Stimulated activated CD4-positive, alpha-beta T cell treated with anti-CD3 and anti-CD28 coated beads, Interleukin-1b, Interleukin-23, amount 100 ng/mL, for 24 hours (primary cell): ENCODE measurements at regions not wholly inside any gene's neighbourhood (a gene's known extent, or its start where the extent isn't known, plus 50 kb on each side); places are given as distances from the start of the nearest gene placed in this dataset.
"Not testable (repeated sequence)": the region's sequence is repeated elsewhere in the genome, so short reads cannot be mapped to it uniquely, and the experiment has no call there.

Source experiments
- DNase-seq, 4 experiments: peaks; one replicate each; pipeline ENCODE4 v3.0.0-alpha.2; 2020; ENCODE audit warnings: low read depth in 4 of 4, low spot score in 1 of 4

DNA sequence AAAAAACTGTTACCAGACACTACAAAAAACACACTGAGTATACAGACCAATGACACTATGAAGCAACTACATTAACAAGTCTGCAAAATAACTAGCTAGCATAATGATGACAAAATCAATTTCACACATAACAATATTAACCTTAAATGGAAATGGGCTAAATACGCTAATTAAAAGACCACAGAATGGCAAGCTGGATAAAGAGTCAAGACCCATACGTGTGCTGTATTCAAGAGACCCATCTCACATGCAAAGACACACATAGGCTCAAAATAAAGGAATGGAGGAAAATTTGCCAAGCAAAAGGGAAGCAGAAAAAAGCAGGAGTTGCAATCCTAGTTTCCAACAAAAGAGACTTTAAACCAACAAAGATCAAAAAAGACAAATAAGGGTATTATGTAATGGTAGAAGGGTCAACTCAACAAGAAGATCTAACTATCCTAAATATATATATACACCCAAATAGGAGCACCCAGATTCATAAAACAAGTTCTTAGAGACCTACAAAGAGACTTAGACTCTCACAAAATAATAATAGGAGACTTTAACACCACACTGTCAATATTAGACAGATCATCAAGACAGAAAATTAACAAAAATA, 158.6 kb downstream of the ALDH8A1 start:
- DNase-seq, result not testable (repeated sequence)

DNA sequence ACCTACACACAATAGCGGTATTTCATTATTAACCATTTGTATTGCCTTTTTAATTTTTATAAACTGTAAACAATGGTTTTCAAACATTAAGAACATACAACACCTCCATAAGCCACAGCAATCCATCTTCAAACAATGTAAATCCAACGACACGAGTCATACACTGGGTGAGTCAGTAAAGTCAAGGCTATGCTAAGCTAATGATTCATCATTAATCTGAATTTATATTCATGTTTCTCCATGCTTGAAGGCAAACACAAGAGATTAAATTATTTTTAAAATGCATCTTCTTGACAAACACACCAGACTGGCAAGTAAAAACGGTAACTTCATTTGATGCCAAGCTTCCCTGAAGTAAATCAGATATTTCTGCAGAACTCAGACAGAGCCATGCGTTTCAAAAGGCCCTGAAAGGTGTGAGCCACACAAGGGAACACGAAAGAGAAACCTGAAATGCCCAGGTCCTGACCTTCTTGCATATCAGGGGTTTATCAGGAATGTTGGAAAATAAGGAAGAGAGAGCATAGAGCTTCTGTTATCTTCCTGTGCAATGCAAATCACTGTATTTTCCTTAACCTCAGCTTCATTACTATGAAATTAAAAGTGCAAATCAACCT, 162.5 kb downstream of the ALDH8A1 start:
- DNase-seq, result no peak

DNA sequence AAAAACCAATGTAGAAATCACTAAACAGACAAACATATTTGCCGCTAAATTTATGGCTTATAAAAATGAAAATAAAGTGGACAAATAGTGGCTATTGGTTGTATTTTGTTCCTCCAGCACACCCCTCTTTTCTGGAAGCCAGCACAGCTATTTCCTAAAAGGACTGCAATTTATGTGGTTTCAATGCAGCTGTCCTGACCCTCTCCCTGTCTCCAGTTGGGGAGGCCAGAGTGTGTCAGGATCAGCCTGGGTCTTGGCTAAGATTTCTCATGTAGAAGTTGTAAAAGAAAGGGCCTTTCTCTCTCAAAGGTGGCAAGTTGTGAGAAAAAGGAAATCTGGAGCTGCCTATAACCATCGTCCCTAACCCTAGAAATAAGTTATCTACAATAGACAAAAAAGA, 165.6 kb downstream of the ALDH8A1 start:
- DNase-seq, result no peak

DNA sequence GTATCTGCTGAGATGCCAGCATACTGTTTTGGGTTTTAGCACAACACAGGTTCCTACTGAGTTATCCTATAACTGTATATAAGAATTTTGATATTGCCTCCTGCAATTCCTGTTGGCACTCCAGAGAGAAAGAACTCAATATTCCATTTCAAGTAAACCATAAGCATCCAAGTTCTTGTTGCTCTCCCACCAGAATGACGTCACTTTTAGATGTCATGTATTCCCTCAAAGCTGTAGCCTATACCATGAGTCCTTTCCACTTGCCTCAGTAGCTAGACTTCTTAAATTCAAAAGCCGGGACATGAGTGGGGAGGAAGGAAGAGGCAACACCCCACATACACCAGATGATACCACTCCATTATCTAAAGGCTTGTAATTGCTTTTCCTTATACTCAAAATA, 171.5 kb downstream of the ALDH8A1 start:
- DNase-seq, result no peak

DNA sequence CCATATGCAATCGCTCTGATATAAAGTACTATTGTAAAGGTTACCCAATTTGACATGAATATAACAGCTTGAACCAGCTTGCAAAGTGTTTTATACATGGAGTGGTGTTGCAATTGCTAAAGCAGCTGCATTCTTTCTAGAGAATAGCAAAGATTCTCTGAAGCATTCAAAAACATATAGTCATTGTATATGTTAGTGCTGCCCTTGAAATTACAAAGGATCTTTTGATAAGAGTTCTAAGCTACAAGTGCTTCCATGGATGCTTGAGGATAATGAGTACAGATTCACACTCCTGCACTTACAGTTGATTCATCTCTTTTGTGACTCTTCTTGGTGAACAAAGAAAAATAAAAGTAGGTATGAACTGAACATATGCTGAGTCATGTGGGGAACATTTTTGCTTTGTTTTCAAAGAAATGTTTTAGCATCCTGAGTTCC, 175.7 kb downstream of the ALDH8A1 start:
- DNase-seq, result no peak

DNA sequence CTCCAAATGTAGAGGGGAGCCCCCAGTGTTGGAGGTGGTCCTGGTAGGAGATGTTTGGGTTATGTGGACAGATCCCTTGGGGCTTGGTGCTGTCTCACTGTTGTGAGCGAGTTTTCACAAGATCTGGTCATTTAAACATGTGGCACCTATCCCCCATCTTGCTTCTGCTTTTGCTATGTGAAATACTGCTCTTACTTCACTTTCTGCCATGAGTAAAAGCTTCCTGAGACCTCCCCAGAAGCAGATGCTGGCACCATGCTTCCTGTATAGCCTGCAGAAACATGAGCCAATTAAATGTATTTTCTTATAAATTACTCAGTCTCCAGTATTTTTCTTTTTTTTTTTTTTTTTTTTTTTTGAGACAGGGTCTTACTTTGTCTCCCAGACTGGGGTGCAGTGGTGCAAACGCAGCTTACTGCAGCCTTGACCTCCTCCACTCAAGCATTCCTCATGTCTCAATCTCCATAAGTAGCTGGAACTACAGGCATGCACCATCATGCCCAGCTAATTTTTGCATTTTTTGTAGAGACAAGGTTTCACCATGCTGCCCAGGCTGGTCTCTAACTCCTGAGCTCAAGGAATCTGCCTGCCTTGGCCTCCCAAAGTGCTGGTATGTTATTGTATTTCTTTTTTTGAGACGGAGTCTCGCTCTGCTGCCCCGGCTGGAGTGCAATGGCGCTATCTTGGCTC, 177.1 kb downstream of the ALDH8A1 start:
- no peak for DNase-seq

DNA sequence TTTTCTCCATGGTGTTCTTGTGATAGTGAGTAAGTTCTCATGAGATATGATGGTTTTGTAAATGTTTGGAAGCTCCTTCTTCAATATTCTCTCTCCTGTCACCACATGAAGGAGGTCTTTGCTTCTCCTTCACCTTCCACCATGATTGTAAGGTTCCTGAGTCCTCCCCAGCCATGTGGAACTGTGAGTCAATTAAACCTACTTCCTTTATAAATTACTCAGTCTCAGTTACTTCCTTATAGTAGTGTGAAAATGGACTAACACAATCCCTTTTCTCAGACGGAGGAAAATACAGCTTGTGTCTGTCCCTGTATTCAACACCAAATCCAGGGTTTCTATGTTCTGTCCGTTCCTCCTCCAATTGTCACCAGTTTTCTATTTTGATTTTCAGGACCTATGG, 181.0 kb downstream of the ALDH8A1 start:
- no peak for DNase-seq

DNA sequence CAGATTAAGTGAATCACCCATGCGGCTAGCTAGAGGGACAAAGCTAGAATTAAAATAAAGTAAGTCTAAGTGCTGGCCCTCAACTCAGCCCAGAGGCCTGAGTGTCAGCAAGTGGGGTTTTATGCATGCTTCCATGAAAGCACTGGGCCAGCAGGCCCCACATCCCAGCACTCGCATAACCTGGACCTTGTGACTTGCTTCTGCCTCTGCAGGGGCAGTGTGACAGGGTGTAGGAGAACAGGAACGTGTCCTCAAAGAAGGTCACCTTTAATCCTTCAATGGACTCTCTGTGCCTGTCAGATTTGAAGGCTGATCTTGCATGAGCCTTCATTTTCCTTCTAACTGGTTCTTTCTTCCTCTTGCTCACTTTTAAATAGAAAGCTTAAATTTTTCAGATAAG, 183.4 kb downstream of the ALDH8A1 start:
- DNase-seq, result no peak

DNA sequence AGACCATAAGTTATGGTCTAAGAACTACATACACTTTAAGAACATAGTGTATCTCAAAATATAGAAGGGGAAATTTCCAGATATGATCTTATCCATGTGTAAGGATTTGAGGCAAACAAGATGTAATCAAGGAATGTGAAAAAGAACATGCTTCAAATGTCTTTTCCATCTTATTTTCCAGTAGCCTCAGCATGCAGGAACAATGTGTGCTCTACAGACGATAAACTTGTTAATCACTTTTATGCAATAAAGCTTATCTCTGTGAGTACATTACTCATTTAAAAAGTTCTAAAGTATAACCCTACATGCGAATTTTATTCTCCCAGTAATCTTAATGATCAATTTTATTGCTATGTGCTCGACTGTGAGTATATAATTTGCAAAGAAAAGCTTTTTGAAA, 185.2 kb downstream of the ALDH8A1 start:
- DNase-seq, result no peak

DNA sequence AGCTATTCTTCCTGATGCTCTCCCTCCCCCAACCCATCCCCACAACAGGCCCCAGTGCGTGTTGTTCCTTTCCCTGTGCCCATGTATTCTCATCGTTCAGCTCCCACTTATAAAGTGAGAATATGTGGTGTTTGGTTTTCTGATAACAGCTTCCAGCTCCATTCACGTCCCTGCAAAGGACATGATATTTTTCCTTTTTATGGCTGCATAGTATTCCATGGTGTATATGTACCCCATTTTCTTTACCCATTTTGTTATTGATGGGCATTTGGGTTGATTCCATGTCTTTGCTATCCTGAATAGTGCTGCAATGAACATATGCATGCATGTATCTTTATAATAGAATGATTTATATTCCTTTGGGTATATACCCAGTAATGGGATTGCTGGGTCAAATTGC, 186.3 kb downstream of the ALDH8A1 start:
- not testable (repeated sequence) for DNase-seq

DNA sequence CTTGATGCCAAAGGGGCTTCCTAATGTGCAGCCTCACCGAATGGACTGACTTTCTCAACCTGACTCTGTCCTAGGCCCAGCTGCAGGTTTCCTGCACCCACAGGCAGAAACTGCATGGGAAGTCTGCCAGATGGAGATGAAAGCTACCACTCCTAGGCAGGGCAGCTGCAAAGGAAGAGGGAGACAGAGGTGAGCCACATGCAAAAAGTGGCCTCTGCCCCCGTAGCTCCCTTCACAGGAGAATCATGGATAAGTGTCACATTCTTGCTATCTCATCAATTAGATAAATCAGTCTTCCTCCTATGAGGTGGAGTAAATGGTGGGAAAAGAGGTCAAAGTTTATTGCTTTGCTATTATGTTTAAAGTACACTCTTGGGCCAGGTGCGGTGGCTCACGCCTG, 191.3 kb downstream of the ALDH8A1 start:
- no peak for DNase-seq

DNA sequence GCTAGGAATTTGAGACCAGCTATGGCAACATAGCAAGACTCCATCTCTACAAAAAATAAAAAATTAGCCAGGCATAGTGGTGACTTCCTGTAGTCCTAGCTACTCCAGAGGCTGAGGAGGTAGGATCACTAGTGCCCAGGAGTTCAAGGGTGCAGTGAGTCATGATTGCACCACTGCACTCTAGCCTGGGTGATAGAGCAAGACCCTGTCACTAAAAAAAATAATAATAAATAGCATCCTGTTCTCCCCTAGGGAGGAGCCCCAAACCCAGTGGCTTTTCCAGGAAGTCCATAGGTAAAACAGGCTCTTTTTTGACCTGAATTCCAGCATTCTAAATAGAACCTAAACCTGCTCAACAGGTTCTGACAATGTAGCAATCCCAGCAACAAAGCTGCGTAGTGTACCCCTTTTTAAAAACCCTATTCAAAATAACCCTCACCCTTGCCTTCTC, 192.0 kb downstream of the ALDH8A1 start:
- no peak for DNase-seq

DNA sequence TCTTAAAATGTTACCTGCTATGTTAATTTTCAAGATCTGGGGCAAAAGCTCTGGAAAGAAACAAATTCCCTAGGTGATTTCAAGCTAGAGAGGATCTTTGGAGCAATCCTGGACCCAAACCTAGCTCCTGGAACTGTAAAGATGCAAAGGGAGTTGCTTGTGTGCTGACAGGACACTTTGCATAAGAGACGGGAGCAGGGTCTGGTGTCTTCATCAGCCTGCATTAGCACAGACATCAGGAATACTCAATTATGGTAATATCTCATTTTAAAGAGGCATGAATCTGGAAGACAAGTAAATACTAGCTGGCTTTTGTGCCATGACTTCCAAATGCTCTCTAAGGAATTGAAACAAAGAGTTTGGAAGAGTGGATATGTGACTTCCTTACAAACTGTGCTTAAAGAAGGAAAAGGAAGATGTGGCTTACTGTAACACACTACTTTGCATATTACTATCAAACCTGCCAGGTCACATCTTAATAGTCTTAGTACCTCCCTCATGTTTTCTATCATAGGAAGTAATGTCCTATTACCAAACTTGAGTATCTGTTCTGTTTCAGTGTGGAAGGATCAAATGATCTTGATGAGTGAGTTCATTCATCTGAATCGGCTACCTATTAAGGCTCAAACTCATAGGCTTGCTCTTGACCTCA, 193.4 kb downstream of the ALDH8A1 start:
- no peak for DNase-seq

DNA sequence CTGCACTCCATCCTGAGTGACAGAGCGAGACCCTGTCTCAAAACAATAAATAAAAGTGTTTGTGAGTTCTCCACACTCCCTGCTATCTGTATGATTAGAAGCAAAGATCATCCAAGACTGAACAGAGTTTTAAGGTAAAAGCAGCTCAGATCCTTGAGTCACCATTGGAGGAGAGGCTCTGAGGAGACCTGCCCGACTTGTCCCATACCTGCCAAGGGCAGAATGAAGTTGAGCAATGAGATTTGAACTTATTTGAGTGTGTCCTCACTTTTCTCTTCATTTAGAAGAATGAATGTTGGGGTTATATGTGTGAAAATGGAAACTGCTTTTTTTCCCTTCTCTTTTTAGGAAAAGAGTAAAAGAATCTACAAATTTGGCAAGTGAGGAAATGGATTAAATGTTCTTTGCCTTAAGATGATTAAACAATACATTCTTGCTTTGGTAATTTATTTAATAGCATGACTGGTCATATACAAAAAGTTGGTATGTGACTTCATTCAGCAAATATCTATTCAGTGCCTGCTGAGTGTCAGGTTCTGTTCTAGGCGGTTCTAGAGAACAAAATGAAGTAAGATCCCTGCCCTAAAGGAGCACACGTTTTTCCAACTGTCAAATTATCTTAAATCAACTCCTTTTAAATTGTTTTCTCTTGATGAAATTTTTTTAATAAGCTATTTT, 195.7 kb downstream of the ALDH8A1 start:
- no peak for DNase-seq

DNA sequence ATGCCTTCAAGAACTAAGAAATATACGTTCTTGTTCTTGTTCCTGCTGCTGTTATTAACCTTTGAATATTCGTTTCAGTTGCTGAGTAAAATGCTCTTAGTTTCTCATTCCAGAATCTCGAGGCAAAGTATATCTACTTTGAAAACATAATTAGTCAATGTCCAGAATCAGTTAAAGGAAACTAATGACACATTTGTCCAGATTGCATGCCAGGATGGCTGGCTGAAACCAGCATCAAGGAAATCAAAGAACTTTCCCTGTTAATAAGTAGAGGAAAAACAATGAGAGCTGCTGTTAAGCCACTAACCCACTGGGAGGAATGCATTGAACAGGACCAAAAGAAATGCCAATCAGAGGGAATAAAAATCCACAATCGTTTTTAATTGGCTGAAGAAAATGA, 196.9 kb downstream of the ALDH8A1 start:
- DNase-seq, result no peak

DNA sequence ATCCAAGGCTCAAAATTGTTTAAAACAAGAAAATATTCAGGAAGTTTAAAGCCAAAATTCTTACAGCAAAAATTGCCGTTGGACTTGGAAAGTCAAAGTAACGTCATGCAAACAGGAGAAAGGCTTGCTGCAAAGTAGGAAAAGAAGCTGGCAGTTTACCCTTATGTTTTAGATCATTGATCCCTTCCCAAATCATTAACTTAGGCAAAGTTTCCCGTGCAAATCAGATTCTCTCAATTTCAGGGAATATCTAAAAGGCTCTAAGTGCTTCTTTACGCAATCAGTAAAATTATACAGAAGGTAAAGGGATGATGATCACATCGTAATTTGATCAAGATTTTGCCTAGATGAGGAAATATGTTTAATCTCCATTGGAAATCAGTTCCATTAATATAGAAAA, 197.5 kb downstream of the ALDH8A1 start:
- DNase-seq, result no peak

DNA sequence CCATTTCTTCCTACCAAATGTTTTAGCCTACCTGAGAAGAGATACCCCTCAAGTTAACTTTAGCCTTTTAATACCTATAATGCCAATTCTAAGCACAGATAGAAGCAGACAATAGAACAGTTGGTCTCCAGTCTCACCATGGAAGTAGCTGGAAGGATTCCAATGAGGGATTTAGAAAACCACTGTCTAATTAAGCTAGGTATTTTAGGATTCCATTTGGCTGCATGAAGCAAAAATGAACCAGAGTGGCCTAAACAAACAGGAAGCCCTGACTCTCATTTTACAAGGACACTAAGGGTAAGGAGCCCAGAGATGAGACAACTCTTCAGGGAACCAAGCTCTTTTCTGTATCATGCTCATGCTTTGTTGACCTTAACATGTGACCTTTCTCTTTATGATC, 199.2 kb downstream of the ALDH8A1 start:
- DNase-seq, result no peak

DNA sequence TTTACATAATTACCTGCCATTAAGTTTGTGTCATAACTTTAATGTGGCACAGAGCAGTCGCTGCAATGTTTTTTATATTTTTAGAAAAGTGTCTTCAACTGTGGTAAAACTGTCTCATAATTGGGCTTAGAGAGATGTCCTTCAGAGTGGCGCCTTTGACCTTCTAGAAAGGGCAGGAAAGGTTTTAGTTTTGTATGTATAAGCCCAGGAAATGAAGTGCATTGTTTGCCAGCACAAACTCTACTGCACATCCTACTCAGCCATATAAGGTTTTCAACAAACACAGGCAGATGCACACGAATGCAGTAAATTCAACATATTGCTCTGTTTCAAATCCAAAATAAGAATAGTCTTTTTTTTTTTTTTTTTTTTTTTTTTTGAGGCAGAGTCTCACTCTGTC, 201.4 kb downstream of the ALDH8A1 start:
- no peak for DNase-seq

DNA sequence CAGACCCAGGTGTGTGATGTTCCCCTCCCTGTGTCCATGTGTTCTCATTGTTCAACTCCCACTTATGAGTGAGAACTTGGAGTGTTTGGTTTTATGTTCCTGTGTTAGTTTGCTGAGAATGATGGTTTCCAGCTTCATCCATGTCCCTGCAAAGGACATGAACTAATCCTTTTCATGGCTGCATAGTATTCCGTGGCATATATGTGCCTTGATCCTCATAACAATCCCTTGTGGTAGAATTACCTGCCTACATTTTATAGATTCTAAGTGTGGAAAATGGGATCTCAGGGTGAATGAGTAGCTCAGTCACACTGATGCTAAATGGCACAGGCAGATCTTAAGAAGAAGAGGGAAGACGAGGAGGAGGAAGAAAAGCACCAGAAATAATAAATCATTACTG, 202.7 kb downstream of the ALDH8A1 start:
- not testable (repeated sequence) for DNase-seq

DNA sequence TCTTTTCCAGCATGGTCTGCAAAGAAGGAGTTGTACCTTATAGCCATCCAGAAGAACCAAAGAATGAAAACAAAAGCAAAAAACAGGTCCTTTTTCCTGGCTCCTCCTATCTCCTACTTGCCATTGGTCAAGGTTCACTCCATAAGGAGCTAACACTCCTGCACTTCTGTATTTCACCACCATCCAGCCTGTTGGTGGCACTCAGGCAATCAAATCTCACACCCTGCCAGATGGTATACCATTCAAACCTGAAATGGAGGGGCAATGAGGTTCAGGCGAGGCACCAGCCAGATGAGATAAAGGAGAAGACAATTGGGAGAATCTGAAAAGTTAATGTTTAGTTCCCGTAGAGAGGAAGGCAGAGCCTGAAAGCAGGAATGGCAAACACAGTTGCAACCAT, 203.8 kb downstream of the ALDH8A1 start:
- no peak for DNase-seq

DNA sequence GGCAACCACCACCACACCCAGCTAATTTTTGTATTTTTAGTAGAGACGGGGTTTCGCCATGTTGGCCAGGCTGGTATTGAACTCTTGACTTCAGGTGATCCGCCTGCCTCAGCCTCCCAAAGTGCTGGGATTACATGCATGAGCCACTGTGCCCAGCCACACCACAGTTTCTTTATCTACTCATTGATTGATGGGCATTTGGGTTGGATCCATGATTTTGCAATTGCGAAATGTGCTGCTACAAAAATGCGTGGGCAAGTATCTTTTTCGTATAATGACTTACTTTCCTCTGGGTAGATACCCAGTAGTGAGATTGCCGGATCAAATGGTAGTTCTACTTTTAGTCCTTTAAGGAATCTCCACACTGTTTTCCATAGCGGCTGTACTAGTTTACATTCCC, 204.7 kb downstream of the ALDH8A1 start:
- DNase-seq, result not testable (repeated sequence)

DNA sequence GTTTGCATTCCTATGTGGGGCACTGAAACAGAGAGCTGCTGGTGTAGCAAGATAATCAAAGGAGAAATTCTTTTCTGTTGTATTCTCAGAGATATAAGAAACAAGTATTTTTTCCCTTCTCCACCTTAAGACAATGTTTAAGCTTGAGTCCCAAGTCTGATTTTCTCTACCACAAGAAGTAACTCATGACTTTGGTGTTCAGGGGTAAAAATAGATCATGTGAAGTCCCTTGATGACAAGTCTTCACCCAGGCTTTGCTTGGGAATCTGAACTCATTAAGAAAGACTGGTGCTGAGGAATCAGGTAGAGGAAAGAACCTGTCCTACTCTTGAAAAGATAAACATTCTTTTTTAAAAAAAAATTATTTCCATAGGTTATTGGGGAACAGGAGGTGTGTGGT, 205.6 kb downstream of the ALDH8A1 start:
- no peak for DNase-seq
